H1 (cell line): ENCODE measurements at regions not wholly inside any gene's neighbourhood (a gene's known extent, or its start where the extent isn't known, plus 50 kb on each side); places are given as distances from the start of the nearest gene placed in this dataset.

Experiments used
- BACH1 ChIP-seq: IDR thresholded peaks from 2 replicates; pipeline ENCODE4 v1.6.1; 2012; ENCODE audit warnings: low read length, improper control_type of control experiment
- BRCA1 ChIP-seq: IDR thresholded peaks from 2 replicates; pipeline ENCODE4 v1.6.1; 2012; ENCODE audit warnings: low read depth, low read length, improper control_type of control experiment
- CTBP2 ChIP-seq: IDR thresholded peaks from 2 replicates; pipeline ENCODE4 v1.7.0; 2011; ENCODE audit warnings: borderline replicate concordance, mild to moderate bottlenecking, moderate library complexity, mixed read lengths, low read length; ENCODE audit not compliant: insufficient read depth, insufficient read length
- POU5F1 ChIP-seq: IDR thresholded peaks from 2 replicates; pipeline ENCODE4 v1.6.1; 2011; ENCODE audit warnings: low read depth, mild to moderate bottlenecking, low read length, moderate library complexity
- RNF2 ChIP-seq: fragments of 200-900, 300-1000 bp; sonication (generic); IDR thresholded peaks from 2 replicates; pipeline ENCODE4 v1.7.1; 2016; ENCODE audit warnings: borderline replicate concordance, low read depth, mild to moderate bottlenecking, antibody characterized with exemption, low read length; ENCODE audit not compliant: poor library complexity, severe bottlenecking; ENCODE audit errors: missing control alignments
- SRF ChIP-seq: IDR thresholded peaks from 2 replicates; pipeline ENCODE4 v1.6.1; 2011; ENCODE audit warnings: mild to moderate bottlenecking, low read depth, low read length, moderate library complexity
- TF ChIP-seq, protein P1 (sequence below): IDR thresholded peaks from 2 replicates; pipeline ENCODE4 v1.6.1; 2012; ENCODE audit warnings: inconsistent platforms

- TF ChIP-seq, protein P1, sequence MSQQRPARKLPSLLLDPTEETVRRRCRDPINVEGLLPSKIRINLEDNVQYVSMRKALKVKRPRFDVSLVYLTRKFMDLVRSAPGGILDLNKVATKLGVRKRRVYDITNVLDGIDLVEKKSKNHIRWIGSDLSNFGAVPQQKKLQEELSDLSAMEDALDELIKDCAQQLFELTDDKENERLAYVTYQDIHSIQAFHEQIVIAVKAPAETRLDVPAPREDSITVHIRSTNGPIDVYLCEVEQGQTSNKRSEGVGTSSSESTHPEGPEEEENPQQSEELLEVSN = no peak
- TF ChIP-seq SRF (no peak), POU5F1 (no peak), RNF2 (no peak), BACH1 (no peak), BRCA1 (no peak), CTBP2 (no peak)
Observed at GRCh38 chr7:110156511-110156910, 934.4 kb upstream of the LRRN3 start (continued).
